Activated B cell treated with CpG ODN at 0.5 μM for 24 hours (primary cell): ENCODE measurements at regions not wholly inside any gene's neighbourhood (a gene's known extent, or its start where the extent isn't known, plus 50 kb on each side); places are given as distances from the start of the nearest gene placed in this dataset.

Experiments
- ATAC-seq: fragments of 200-7000 bp; cut with Tn5 transposase; one replicate; pipeline ENCODE4 v1.10.0; 2021; ENCODE audit warnings: low read depth, mild to moderate bottlenecking, moderate library complexity
- CTCF ChIA-PET: fragments of 350-600 bp; sonication (Branson Sonifier 250); formaldehyde crosslinking; loops from one replicate; lab custom pipeline; 2021; ENCODE audit warnings: antibody characterized with exemption; lab: Charles Lee
- POLR2A ChIA-PET: fragments of 350-600 bp; sonication (Branson Sonifier 250); formaldehyde crosslinking; loops from one replicate; lab custom pipeline; 2021; ENCODE audit warnings: antibody characterized with exemption; lab: Charles Lee
- DNase-seq: peaks from one replicate; pipeline ENCODE4 v3.0.0; 2022
- H3K27ac Mint-ChIP-seq: one replicate; pipeline ENCODE4 v1.8.0; 2020; ENCODE audit warnings: mixed read lengths
- H3K27me3 Mint-ChIP-seq: one replicate; pipeline ENCODE4 v1.8.0; 2021; ENCODE audit warnings: mixed read lengths
- H3K36me3 Mint-ChIP-seq: one replicate; pipeline ENCODE4 v1.8.0; 2021; ENCODE audit warnings: low read depth, mixed read lengths
- H3K4me1 Mint-ChIP-seq: one replicate; pipeline ENCODE4 v1.8.0; 2021; ENCODE audit warnings: mixed read lengths
- H3K4me3 Mint-ChIP-seq: one replicate; pipeline ENCODE4 v1.8.0; 2020; ENCODE audit warnings: mild to moderate bottlenecking, mixed read lengths
- H3K9me3 Mint-ChIP-seq: one replicate; pipeline ENCODE4 v1.8.0; 2020; ENCODE audit warnings: mixed read lengths
- CTCF ChIP-seq: fragments of 200-600 bp; IDR thresholded peaks from one replicate; pipeline ENCODE4 v1.8.0; 2022; ENCODE audit warnings: antibody characterized with exemption, mild to moderate bottlenecking
- intact Hi-C: fragments of 100-400 bp; cut with micrococcal nuclease; formaldehyde crosslinking; loops from one replicate; pipeline ENCODE4 v1.15.1; 2024

- H3K9me3 Mint-ChIP-seq: no peaks in the 10 kb centered on the region
- H3K4me3 Mint-ChIP-seq: no peak overlapping the region
- H3K4me1 Mint-ChIP-seq: no peaks in the 10 kb centered on the region
- TF ChIP-seq CTCF: no peak
- ATAC-seq (no peak), DNase-seq (no peak)
- no peaks in the 10 kb centered on the region for H3K36me3 Mint-ChIP-seq
- H3K27ac Mint-ChIP-seq: no peak overlapping the region
- intact Hi-C loops: no loop called here
- H3K27me3 Mint-ChIP-seq: peaks cover 7% of the 10 kb centered on the region
- POLR2A ChIA-PET: no interaction called here
- CTCF ChIA-PET: no interaction called here
Observed at GRCh38 chr1:208326033-208326432, 81.8 kb upstream of the PLXNA2 start.

- H3K4me3 Mint-ChIP-seq: no peak overlapping the region
- H3K36me3 Mint-ChIP-seq: no peaks in the 10 kb centered on the region
- peaks cover 9% of the 10 kb centered on the region for H3K27me3 Mint-ChIP-seq
- ChIA-PET POLR2A (no interaction called here), CTCF (no interaction called here)
- no peak for TF ChIP-seq CTCF
- no peaks in the 10 kb centered on the region for H3K4me1 Mint-ChIP-seq
- intact Hi-C loops: no loop called here
- no peak overlapping the region for H3K27ac Mint-ChIP-seq
- ATAC-seq: no peak
- H3K9me3 Mint-ChIP-seq: no peaks in the 10 kb centered on the region
- no peak for DNase-seq
Observed at GRCh38 chr1:208329300-208329699, 85.1 kb upstream of the PLXNA2 start.

GRCh38 chr1:208332036-208332773 is 88.0 kb upstream of the PLXNA2 start:
- Mint-ChIP-seq H3K4me3 (no peak overlapping the region), H3K36me3 (no peaks in the 10 kb centered on the region), H3K4me1 (no peaks in the 10 kb centered on the region), H3K27me3 (peaks cover 22% of the 10 kb centered on the region), H3K9me3 (no peaks in the 10 kb centered on the region), H3K27ac (no peak overlapping the region)
- DNase-seq (no peak), ATAC-seq (no peak)
- TF ChIP-seq CTCF: no peak
- intact Hi-C loops: no loop called here
- CTCF ChIA-PET: no interaction called here
- POLR2A ChIA-PET: no interaction called here

- CTCF ChIA-PET: no interaction called here
- intact Hi-C loops: no loop called here
- Mint-ChIP-seq H3K27me3 (peaks cover 22% of the 10 kb centered on the region), H3K4me3 (no peak overlapping the region), H3K9me3 (no peaks in the 10 kb centered on the region), H3K27ac (no peak overlapping the region), H3K36me3 (no peaks in the 10 kb centered on the region), H3K4me1 (no peaks in the 10 kb centered on the region)
- POLR2A ChIA-PET: no interaction called here
- DNase-seq (no peak), ATAC-seq (no peak)
- TF ChIP-seq CTCF: no peak
Observed at GRCh38 chr1:208332774-208333126, 88.6 kb upstream of the PLXNA2 start.

GRCh38 chr1:208333676-208334075 is 89.5 kb upstream of the PLXNA2 start:
- ChIA-PET CTCF (no interaction called here), POLR2A (no interaction called here)
- no peaks in the 10 kb centered on the region for H3K4me1 Mint-ChIP-seq
- H3K9me3 Mint-ChIP-seq: no peaks in the 10 kb centered on the region
- TF ChIP-seq CTCF: no peak
- ATAC-seq: no peak
- H3K4me3 Mint-ChIP-seq: no peak overlapping the region
- no peak for DNase-seq
- H3K36me3 Mint-ChIP-seq: no peaks in the 10 kb centered on the region
- intact Hi-C loops: no loop called here
- H3K27me3 Mint-ChIP-seq: peaks cover 25% of the 10 kb centered on the region
- no peak overlapping the region for H3K27ac Mint-ChIP-seq
